A673 (cell line): ENCODE measurements at regions not wholly inside any gene's neighbourhood (a gene's known extent, or its start where the extent isn't known, plus 50 kb on each side); places are given as distances from the start of the nearest gene placed in this dataset.
"Not testable (repeated sequence)": the region's sequence is repeated elsewhere in the genome, so short reads cannot be mapped to it uniquely, and the experiment has no call there.

Experiments
- BruUV-seq: library from RNA; stranded (reverse); fragments of 400-500 nt; replicated peaks from 2 replicates; lab custom pipeline; 2021; lab: Mats Ljungman, UMichigan
- CTCF ChIA-PET: fragments of 300-600 bp; sonication (Branson Sonifier 250); formaldehyde crosslinking; loops from one replicate; lab custom pipeline; 2022; ENCODE audit warnings: antibody characterized with exemption; lab: Charles Lee
- POLR2A ChIA-PET: fragments of 300-600 bp; sonication (Branson Sonifier 250); formaldehyde crosslinking; loops from one replicate; lab custom pipeline; 2022; ENCODE audit warnings: antibody characterized with exemption; ENCODE audit not compliant: low non-redundant PET; lab: Charles Lee
- DNase-seq: peaks from one replicate; pipeline ENCODE4 v3.0.0-alpha.2; 2015; ENCODE audit warnings: low spot score
- H3K27ac ChIP-seq: fragments of 200-600 bp; sonication (generic); 2 replicates; pipeline ENCODE4 v1.5.1; 2016; ENCODE audit warnings: mixed run types, low read depth, mild to moderate bottlenecking, mixed read lengths, antibody characterized with exemption, low read length; ENCODE audit not compliant: poor library complexity, severe bottlenecking
- H3K27me3 ChIP-seq: fragments of 200-600 bp; sonication (generic); replicated peaks from 2 replicates; pipeline ENCODE4 v1.6.1; 2017; ENCODE audit warnings: mixed run types, low read depth, mild to moderate bottlenecking, mixed read lengths, antibody characterized with exemption, low read length; ENCODE audit not compliant: insufficient read depth, poor library complexity
- H3K36me3 ChIP-seq: fragments of 200-600 bp; sonication (generic); 2 replicates; pipeline ENCODE4 v1.6.1; 2016; ENCODE audit warnings: mixed run types, mild to moderate bottlenecking, mixed read lengths, antibody characterized with exemption, low read length; ENCODE audit not compliant: insufficient read depth, poor library complexity, severe bottlenecking
- H3K4me1 ChIP-seq: fragments of 200-600 bp; sonication (generic); 2 replicates; pipeline ENCODE4 v1.6.1; 2017; ENCODE audit warnings: mixed run types, mild to moderate bottlenecking, mixed read lengths, antibody characterized with exemption, low read length; ENCODE audit not compliant: insufficient read depth, poor library complexity, severe bottlenecking
- H3K4me3 ChIP-seq: fragments of 200-600 bp; sonication (generic); 2 replicates; pipeline ENCODE4 v1.5.1; 2016; ENCODE audit warnings: low read depth, mixed run types, mild to moderate bottlenecking, mixed read lengths, low read length; ENCODE audit not compliant: poor library complexity, severe bottlenecking
- H3K9me3 ChIP-seq: fragments of 200-600 bp; sonication (generic); 2 replicates; pipeline ENCODE4 v1.6.1; 2016; ENCODE audit warnings: mixed run types, low read depth, mild to moderate bottlenecking, mixed read lengths, antibody characterized with exemption, low read length; ENCODE audit not compliant: poor library complexity, severe bottlenecking
- CTCF ChIP-seq: fragments of 300-800, 200-600 bp; sonication (generic); conservative IDR thresholded peaks from 2 replicates; pipeline ENCODE4 v1.5.1; 2017; ENCODE audit warnings: low read depth, mild to moderate bottlenecking, antibody characterized with exemption, low read length, moderate library complexity, mixed read lengths
- EZH2 ChIP-seq: fragments of 200-600 bp; sonication (generic); IDR thresholded peaks from 2 replicates; pipeline ENCODE4 v1.6.1; 2017; ENCODE audit warnings: borderline replicate concordance, low read depth, mild to moderate bottlenecking, mixed read lengths, antibody characterized with exemption, low read length; ENCODE audit not compliant: poor library complexity, severe bottlenecking
- intact Hi-C: fragments of 100-400 bp; cut with micrococcal nuclease; formaldehyde crosslinking; loops from one replicate; pipeline ENCODE4 v1.10.0; 2022; ENCODE audit not compliant: unreplicated experiment

DNA sequence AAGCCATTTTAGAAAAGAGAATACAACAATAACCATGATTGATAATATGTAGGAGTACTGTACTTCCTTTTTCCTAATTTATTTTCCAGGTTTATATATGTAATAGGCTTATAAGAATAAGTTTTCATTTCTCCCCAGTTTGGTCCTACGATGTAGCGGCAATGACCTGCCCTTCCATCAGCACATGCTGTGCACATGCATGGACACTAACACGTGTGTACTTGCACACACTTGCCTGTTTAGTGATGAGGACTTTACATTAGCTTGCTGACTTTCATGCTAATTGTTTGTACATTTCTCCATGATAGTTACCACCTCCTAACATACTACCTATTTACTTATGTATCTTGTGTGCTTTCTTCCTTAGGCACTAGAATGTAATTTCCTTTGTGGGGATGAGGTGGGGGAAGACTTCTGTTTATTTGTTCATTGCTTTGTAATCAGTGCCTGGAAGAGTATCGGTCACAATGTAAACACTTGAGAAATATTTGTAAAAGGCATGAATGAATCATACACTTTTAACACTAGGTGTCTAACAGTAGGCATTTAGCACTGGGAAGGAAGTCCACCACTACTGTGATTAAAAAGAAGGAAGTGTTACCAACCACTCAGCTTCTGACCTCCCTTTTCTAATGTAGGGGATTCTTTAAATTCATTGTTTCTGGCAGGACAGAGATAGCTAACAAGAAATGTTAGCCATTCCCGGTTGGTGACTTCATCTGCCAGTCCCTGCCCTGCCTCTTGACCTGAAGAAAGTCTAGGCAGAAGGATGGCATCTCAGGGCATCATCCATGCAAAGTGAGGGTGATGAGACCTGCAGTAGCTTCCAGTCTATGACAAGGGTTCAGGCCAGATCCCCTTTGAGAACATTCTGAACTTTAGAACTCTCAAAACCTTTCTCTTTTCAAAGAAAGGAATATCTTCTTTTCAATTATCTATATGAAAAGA is 120.2 kb upstream of the RAB18 start:
- no peaks in the 10 kb centered on the region for H3K4me1 ChIP-seq
- intact Hi-C loops: no loop called here
- no peaks in the 10 kb centered on the region for H3K9me3 ChIP-seq
- ChIA-PET CTCF (no interaction called here), POLR2A (no interaction called here)
- no peak for TF ChIP-seq EZH2
- no peak for TF ChIP-seq CTCF
- BruUV-seq: no TSS peak
- no peaks in the 10 kb centered on the region for H3K27me3 ChIP-seq
- no peak overlapping the region for H3K27ac ChIP-seq
- no peak for DNase-seq
- H3K36me3 ChIP-seq: no peaks in the 10 kb centered on the region
- H3K4me3 ChIP-seq: no peak overlapping the region

- H3K4me3 ChIP-seq: no peak overlapping the region
- H3K4me1 ChIP-seq: no peaks in the 10 kb centered on the region
- ChIA-PET CTCF (no interaction called here), POLR2A (no interaction called here)
- no peaks in the 10 kb centered on the region for H3K27me3 ChIP-seq
- intact Hi-C loops: no loop called here
- BruUV-seq: no TSS peak
- no peak overlapping the region for H3K27ac ChIP-seq
- no peak for TF ChIP-seq EZH2
- TF ChIP-seq CTCF: no peak
- no peak for DNase-seq
- H3K9me3 ChIP-seq: no peaks in the 10 kb centered on the region
- no peaks in the 10 kb centered on the region for H3K36me3 ChIP-seq
Observed at GRCh38 chr10:27382176-27382575, 121.9 kb upstream of the RAB18 start.

DNA sequence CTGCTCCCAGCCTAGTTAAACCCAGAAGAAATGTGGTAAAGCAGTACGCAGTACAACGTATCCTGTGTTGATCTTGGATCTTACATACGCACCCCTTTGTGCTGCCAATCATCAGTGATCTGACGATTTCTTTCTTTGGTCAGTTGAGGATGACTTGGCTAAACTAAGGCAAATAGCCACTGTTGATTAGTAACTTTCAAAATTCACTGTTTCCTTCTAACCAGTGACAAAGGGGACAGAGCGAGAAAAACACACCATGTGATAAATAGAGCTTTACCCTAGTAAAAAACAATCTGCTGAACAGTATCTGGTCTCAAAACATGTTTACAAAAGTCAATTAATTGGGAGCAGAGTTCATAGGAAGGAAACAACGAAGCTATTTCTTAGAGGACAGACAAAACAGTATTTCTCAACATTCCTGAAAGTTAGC is 123.2 kb upstream of the RAB18 start:
- Histone ChIP-seq H3K9me3 (no peaks in the 10 kb centered on the region), H3K4me3 (no peak overlapping the region), H3K36me3 (no peaks in the 10 kb centered on the region), H3K4me1 (no peaks in the 10 kb centered on the region), H3K27me3 (no peaks in the 10 kb centered on the region), H3K27ac (no peak overlapping the region)
- DNase-seq: no peak
- ChIA-PET POLR2A (no interaction called here), CTCF (no interaction called here)
- BruUV-seq: no TSS peak
- intact Hi-C loops: no loop called here
- TF ChIP-seq EZH2: no peak
- no peak for TF ChIP-seq CTCF

GRCh38 chr10:27379041-27379440 is 125.1 kb upstream of the RAB18 start:
- H3K4me1 ChIP-seq, intact Hi-C loops, H3K27ac ChIP-seq, H3K36me3 ChIP-seq, H3K9me3 ChIP-seq, CTCF ChIA-PET, DNase-seq, H3K4me3 ChIP-seq, POLR2A ChIA-PET, BruUV-seq, H3K27me3 ChIP-seq: not testable (repeated sequence)
